GM12873 (cell line): ENCODE measurements at regions not wholly inside any gene's neighbourhood (a gene's known extent, or its start where the extent isn't known, plus 50 kb on each side); places are given as distances from the start of the nearest gene placed in this dataset.

Experiments
- TF ChIP-seq, protein P1 (sequence below): IDR thresholded peaks from 2 replicates; pipeline ENCODE4 v1.5.1; 2012; ENCODE audit warnings: low read depth, mild to moderate bottlenecking, moderate library complexity, low read length, control low read depth; ENCODE audit not compliant: insufficient read depth; ENCODE audit errors: missing control alignments

DNA sequence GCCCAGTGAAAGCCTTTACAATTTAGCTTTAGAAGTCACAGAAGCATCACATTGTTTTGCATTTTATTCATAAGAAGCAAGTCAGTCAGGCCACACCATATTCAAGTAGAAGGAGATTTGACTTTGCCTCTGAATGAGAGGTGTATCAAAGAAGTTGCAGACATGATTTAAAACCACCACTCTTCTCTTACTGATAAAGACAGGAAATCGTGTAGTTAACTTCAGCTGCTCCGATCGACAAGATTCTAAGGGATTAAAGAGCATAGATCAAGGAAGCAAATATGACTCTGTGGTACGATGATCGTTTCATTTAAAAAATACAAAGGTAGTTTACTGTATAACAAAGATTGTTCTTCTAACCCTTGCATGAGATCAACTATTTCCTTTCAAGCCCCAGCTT lies 328.0 kb upstream of the PPP1R2C start:
- TF ChIP-seq, protein P1, sequence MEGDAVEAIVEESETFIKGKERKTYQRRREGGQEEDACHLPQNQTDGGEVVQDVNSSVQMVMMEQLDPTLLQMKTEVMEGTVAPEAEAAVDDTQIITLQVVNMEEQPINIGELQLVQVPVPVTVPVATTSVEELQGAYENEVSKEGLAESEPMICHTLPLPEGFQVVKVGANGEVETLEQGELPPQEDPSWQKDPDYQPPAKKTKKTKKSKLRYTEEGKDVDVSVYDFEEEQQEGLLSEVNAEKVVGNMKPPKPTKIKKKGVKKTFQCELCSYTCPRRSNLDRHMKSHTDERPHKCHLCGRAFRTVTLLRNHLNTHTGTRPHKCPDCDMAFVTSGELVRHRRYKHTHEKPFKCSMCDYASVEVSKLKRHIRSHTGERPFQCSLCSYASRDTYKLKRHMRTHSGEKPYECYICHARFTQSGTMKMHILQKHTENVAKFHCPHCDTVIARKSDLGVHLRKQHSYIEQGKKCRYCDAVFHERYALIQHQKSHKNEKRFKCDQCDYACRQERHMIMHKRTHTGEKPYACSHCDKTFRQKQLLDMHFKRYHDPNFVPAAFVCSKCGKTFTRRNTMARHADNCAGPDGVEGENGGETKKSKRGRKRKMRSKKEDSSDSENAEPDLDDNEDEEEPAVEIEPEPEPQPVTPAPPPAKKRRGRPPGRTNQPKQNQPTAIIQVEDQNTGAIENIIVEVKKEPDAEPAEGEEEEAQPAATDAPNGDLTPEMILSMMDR: no peak

DNA sequence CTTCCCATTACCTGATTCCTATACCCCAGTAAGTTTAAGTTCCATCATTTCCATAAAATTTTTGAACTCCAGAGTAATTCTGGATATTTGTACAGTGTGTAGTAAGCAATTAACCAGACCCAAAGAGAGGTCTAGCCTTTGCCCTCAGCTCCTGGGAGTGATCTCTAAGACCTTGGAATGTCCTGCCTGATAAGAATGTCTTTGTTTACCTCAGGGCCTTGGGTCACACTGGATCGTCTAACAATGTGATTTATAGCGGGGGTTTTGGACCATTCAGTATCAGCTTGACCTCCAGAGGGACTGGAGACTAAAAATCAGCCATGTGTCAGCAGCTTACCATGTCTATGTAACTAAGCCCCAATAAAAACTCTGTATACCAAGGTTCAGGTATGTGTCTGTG lies 330.9 kb upstream of the PPP1R2C start:
- TF ChIP-seq, protein P1: no peak

DNA sequence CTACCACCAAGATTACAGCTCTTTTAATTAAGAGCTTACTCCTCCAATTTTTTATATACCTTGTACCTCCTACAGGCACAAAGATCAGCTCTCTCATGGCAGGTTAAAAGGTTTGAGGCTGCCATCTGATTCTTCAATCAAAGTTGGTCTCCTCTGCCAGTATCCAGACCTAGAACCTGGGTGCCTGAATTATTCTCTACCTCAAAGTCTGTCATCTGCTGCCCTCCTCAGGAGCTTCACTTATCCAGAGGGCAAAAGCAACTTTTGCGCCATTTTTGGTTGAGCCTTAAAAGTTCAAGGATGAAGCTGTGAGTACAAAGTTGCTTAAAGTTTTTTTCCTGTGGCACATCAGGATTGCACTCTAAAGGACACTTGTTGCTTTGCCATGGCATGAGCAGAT lies 343.7 kb upstream of the PPP1R2C start:
- TF ChIP-seq, protein P1: peak; percentile 30

DNA sequence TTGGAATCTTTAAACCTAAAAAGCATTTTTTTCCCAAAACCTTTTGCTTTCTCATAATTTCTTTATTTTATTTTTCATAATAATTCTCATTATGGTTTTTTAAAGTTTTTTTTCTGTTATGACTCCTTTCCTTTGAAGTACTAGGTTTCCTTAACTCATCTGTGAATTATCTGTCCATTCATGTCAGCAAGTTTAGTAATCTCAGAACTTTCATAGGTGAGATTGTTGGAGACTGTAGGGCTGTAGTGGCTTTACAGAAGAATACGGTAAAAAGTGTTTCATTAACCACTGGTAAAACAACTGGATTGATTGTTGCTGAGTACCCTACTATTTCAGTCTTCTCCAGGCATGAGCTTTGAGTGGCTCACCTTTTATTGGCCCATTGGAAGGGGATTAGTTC lies 361.7 kb upstream of the PPP1R2C start:
- TF ChIP-seq, protein P1: no peak

DNA sequence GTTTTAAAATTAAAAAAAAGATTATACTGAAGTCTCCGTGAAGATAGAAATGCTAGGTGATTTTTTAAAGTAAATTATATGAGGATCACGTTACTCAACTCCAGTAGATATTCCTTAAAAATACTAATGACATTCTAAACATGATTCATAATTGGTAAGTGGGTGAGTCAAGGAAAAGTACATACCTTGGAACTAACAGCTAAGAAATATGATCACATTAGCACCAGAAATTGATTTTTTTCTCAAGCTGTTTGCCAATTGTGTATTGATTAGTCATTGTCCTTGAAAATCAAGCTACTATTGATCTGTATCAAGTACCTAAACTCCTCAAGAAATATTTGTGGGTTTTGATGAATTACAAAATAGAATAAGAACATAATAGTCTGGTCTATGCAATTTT lies 362.6 kb upstream of the PPP1R2C start:
- TF ChIP-seq, protein P1: no peak

DNA sequence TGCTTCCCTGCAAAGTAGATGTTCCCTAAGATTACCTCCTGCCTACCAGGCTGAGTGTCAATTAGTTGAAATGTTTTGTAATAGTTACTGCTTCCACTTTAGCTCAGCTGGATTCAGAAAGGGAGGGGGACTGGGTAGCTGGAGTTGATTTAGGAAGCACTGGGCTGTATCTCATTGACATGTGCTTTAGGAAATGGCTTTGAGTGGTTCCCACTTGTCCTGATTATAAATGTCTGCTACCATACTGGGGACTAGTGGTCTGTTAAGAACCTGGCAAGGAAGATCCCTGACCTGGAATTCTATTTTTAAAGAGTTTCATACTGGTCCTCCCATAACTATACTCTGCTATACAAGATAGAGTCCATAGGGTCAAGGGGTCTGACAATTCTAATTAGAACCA lies 363.9 kb upstream of the PPP1R2C start:
- TF ChIP-seq, protein P1: no peak

DNA sequence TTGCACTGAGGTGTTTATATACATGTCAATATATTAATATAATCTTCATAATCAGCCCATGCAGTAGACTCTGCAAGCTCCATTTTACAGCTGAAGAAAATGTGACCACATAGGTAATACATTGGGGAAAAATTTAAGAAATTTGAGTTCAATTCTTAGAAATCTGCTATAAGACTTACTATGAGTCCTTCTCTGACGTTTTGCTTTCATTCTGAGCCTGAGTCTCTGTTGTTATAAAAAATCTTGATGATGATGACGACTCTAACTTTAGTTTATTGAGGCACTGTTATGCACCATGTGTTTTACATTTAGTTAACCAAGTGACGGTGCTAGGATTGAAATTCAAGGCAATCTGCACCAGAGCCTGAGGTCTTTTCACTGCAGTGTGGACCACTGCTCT lies 370.3 kb upstream of the PPP1R2C start:
- TF ChIP-seq, protein P1: no peak
